HepG2 (cell line): ENCODE measurements at regions not wholly inside any gene's neighbourhood (a gene's known extent, or its start where the extent isn't known, plus 50 kb on each side); places are given as distances from the start of the nearest gene placed in this dataset.

ENCODE experiments used
- ATAC-seq: fragments of 200-7000 bp; cut with Tn5 transposase; 3 replicates; pipeline ENCODE4 v1.9.1; 2020; ENCODE audit warnings: mild to moderate bottlenecking, moderate library complexity
- BruUV-seq: library from RNA; stranded (reverse); fragments of 400-500 nt; replicated peaks from 2 replicates; lab custom pipeline; 2021; lab: Mats Ljungman, UMichigan
- CTCF ChIA-PET: fragments of 300-600 bp; formaldehyde crosslinking; extraction: SDS; loops from one replicate; lab custom pipeline; 2021; ENCODE audit warnings: low total read pairs, inconsistent platforms, low intra/inter-chr PET ratio; lab: Yijun Ruan, JAX
- POLR2A ChIA-PET: fragments of 350-600 bp; sonication (Branson Sonifier 250); formaldehyde crosslinking; loops from one replicate; lab custom pipeline; 2020; ENCODE audit warnings: antibody characterized with exemption, inconsistent platforms; lab: Yijun Ruan, JAX
- DNase-seq: peaks from one replicate; pipeline ENCODE4 v3.0.0-alpha.2; 2015; ENCODE audit warnings: low spot score
- FAIRE-seq: peaks from 3 replicates; lab custom pipeline; 2011; peaks lifted over from hg19 to GRCh38; lab: Jason Lieb, UNC
- H2AFZ ChIP-seq: one replicate; pipeline ENCODE4 v1.6.1; 2011; ENCODE audit warnings: low read length, inconsistent platforms
- H3K27ac ChIP-seq: fragments of 300-600 bp; 3 replicates; pipeline ENCODE4 v1.8.0; 2011; ENCODE audit warnings: mixed run types, mild to moderate bottlenecking, mixed read lengths, low read length, inconsistent platforms; ENCODE audit not compliant: insufficient read depth; ENCODE audit errors: extremely low read length
- H3K27me3 ChIP-seq, 2 experiments: fragments of 200-600 bp in 1 of 2; 2 replicates in 1 of 2; 3 replicates in 1 of 2; pipeline versions ENCODE4 v1.6.0 to v1.8.0; 2011; ENCODE audit warnings: low read length in 2 of 2, mild to moderate bottlenecking in 2 of 2, moderate library complexity in 2 of 2, inconsistent platforms in 1 of 2; ENCODE audit not compliant: insufficient read depth in 2 of 2, control insufficient read depth in 1 of 2
- H3K36me3 ChIP-seq, 2 experiments: fragments of 200-600 bp in 1 of 2; replicated peaks in 1 of 2; 2 replicates in 1 of 2; 3 replicates in 1 of 2; pipeline versions ENCODE4 v1.5.1 to v1.8.0; 2011; ENCODE audit warnings: low read length in 2 of 2, inconsistent platforms in 1 of 2; ENCODE audit not compliant: insufficient read depth in 2 of 2, control insufficient read depth in 1 of 2
- H3K4me1 ChIP-seq: 2 replicates; pipeline ENCODE4 v1.5.1; 2012; ENCODE audit warnings: low read length, inconsistent platforms; ENCODE audit not compliant: insufficient read depth
- H3K4me2 ChIP-seq: 2 replicates; pipeline ENCODE4 v1.6.0; 2011; ENCODE audit warnings: low read depth, low read length, inconsistent platforms
- H3K4me3 ChIP-seq, 3 experiments: fragments of 200-600 bp in 1 of 3; sonication (generic), shearing (Covaris generic) in 1 of 3; replicated peaks in 1 of 3; 2 replicates each; pipeline ENCODE4 v1.5.1; 2011 to 2016; ENCODE audit warnings: low read length in 3 of 3, inconsistent platforms in 2 of 3, low read depth in 2 of 3, mild to moderate bottlenecking in 2 of 3, control low read depth in 1 of 3, mixed read lengths in 1 of 3; ENCODE audit not compliant: insufficient read depth in 1 of 3
- H3K79me2 ChIP-seq: one replicate; pipeline ENCODE4 v1.6.1; 2011; ENCODE audit warnings: low read length, inconsistent platforms; ENCODE audit not compliant: insufficient read depth
- H3K9ac ChIP-seq: 2 replicates; pipeline ENCODE4 v1.6.0; 2011; ENCODE audit warnings: mild to moderate bottlenecking, low read depth, low read length, inconsistent platforms; ENCODE audit not compliant: insufficient read depth
- H3K9me3 ChIP-seq: 2 replicates; pipeline ENCODE4 v1.5.1; 2012; ENCODE audit warnings: mild to moderate bottlenecking, low read length
- H4K20me1 ChIP-seq: 2 replicates; pipeline ENCODE4 v1.6.0; 2011; ENCODE audit warnings: inconsistent platforms, mild to moderate bottlenecking, low read length, moderate library complexity; ENCODE audit not compliant: insufficient read depth
- ARNT ChIP-seq: fragments of 450-650 bp; IDR thresholded peaks from 2 replicates; pipeline ENCODE4 v1.6.1; 2017
- ATM ChIP-seq: fragments of 450-650 bp; IDR thresholded peaks from 2 replicates; pipeline ENCODE4 v1.7.1; 2017; ENCODE audit warnings: mild to moderate bottlenecking, borderline replicate concordance
- ELF1 ChIP-seq: sonication (generic); formaldehyde crosslinking; IDR thresholded peaks from 2 replicates; pipeline ENCODE4 v1.4.0; 2020; ENCODE audit warnings: missing genetic modification reagents
- GMEB1 ChIP-seq: sonication (generic); formaldehyde crosslinking; IDR thresholded peaks from 2 replicates; pipeline ENCODE4 v1.5.1; 2020; ENCODE audit warnings: missing genetic modification reagents, mild to moderate bottlenecking, borderline replicate concordance
- KLF15 ChIP-seq: sonication (generic); formaldehyde crosslinking; IDR thresholded peaks from 2 replicates; pipeline ENCODE4 v1.8.1; 2023; ENCODE audit warnings: borderline replicate concordance, mild to moderate bottlenecking, inconsistent platforms, missing genetic modification reagents, mixed read lengths
- MYPOP ChIP-seq: sonication (generic); formaldehyde crosslinking; IDR thresholded peaks from 2 replicates; pipeline ENCODE4 v1.8.1; 2023; ENCODE audit warnings: mild to moderate bottlenecking, moderate library complexity, missing genetic modification reagents
- ONECUT2 ChIP-seq: sonication (generic); formaldehyde crosslinking; IDR thresholded peaks from 2 replicates; pipeline ENCODE4 v1.4.0; 2020; ENCODE audit warnings: missing genetic modification reagents
- RELA ChIP-seq: sonication (generic); formaldehyde crosslinking; IDR thresholded peaks from 2 replicates; pipeline ENCODE4 v1.4.0; 2020; ENCODE audit warnings: missing genetic modification reagents
- SIX1 ChIP-seq: sonication (generic); formaldehyde crosslinking; IDR thresholded peaks from 2 replicates; pipeline ENCODE4 v1.4.0; 2020; ENCODE audit warnings: missing genetic modification reagents, borderline replicate concordance
- ZBTB7B ChIP-seq: sonication (generic); formaldehyde crosslinking; IDR thresholded peaks from 2 replicates; pipeline ENCODE4 v1.4.0; 2020; ENCODE audit warnings: missing genetic modification reagents
- ZC3H13 ChIP-seq: sonication (generic); formaldehyde crosslinking; IDR thresholded peaks from 2 replicates; pipeline ENCODE4 v1.8.1; 2023; ENCODE audit warnings: mild to moderate bottlenecking, missing genetic modification reagents, moderate library complexity
- ZNF34 ChIP-seq: sonication (generic); formaldehyde crosslinking; IDR thresholded peaks from 2 replicates; pipeline ENCODE4 v1.4.0; 2020; ENCODE audit warnings: mild to moderate bottlenecking, missing genetic modification reagents, borderline replicate concordance
- WGBS: methylation state at CpG from one replicate; pipeline ENCODE4 v1.1.6; 2017; ENCODE audit warnings: low lambda C conversion rate; 5-methylcytosine and 5-hydroxymethylcytosine counted together
- in situ Hi-C: cut with HindIII; loops from 2 replicates; pipeline ENCODE4 v1.10.0; 2017; ENCODE audit warnings: low pct_unique_long_range_greater_than_20kb; ENCODE audit not compliant: extremely low pct_ligation_motif_present
- intact Hi-C: fragments of 100-400 bp; cut with micrococcal nuclease; formaldehyde crosslinking; loops from one replicate; pipeline ENCODE4 v1.10.0; 2022; ENCODE audit not compliant: unreplicated experiment
- TF ChIP-seq, protein P1 (sequence below): sonication (generic); formaldehyde crosslinking; IDR thresholded peaks from 2 replicates; pipeline ENCODE4 v1.4.0; 2020; ENCODE audit warnings: missing genetic modification reagents, mild to moderate bottlenecking, borderline replicate concordance
- TF ChIP-seq, protein P2 (sequence below): sonication (generic); formaldehyde crosslinking; IDR thresholded peaks from 2 replicates; pipeline ENCODE4 v1.4.0; 2020; ENCODE audit warnings: missing genetic modification reagents
- TF ChIP-seq, protein P3 (sequence below), 2 experiments: sonication (generic) in 1 of 2; formaldehyde crosslinking in 1 of 2; IDR thresholded peaks; 2 replicates each; pipeline versions ENCODE4 v1.4.0 to v1.6.1; 2018 to 2020; ENCODE audit warnings: missing genetic modification reagents in 2 of 2, borderline replicate concordance in 1 of 2, low read depth in 1 of 2, mild to moderate bottlenecking in 1 of 2, missing biosample characterization in 1 of 2

- Histone ChIP-seq H3K27me3 (no peaks in the 10 kb centered on the region; a peak in 1 of 5 replicates), H3K4me1 (no peaks in the 10 kb centered on the region), H3K4me2 (no peak overlapping the region), H3K79me2 (no peaks in the 10 kb centered on the region), H3K36me3 (no peaks in the 10 kb centered on the region), H2AFZ (no peak overlapping the region)
- FAIRE-seq: no peak
- 0% methylated on average over 2 of the region's 2 CpGs for WGBS
- POLR2A ChIA-PET: no interaction called here
- CTCF ChIA-PET: no interaction called here
- in situ Hi-C loops: no loop called here
- BruUV-seq: no TSS peak
- TF ChIP-seq ZBTB7B (CRISPR knock-in tag): no peak
- TF ChIP-seq, protein P1, sequence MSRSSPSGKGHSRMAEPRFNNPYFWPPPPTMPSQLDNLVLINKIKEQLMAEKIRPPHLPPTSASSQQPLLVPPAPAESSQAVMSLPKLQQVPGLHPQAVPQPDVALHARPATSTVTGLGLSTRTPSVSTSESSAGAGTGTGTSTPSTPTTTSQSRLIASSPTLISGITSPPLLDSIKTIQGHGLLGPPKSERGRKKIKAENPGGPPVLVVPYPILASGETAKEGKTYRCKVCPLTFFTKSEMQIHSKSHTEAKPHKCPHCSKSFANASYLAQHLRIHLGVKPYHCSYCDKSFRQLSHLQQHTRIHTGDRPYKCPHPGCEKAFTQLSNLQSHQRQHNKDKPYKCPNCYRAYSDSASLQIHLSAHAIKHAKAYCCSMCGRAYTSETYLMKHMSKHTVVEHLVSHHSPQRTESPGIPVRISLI (CRISPR knock-in tag): no peak
- TF ChIP-seq ARNT: no peak
- no peak for TF ChIP-seq ZC3H13 (CRISPR knock-in tag)
- no peak for TF ChIP-seq ATM
- TF ChIP-seq GMEB1 (CRISPR knock-in tag): no peak
- no peak for TF ChIP-seq KLF15 (CRISPR knock-in tag)
- TF ChIP-seq MYPOP (CRISPR knock-in tag): no peak
- no peak for TF ChIP-seq RELA (CRISPR knock-in tag)
- TF ChIP-seq SIX1: no peak
- no peak for TF ChIP-seq ZNF34 (CRISPR knock-in tag)
- TF ChIP-seq ONECUT2 (CRISPR knock-in tag): no peak
- TF ChIP-seq ELF1 (CRISPR knock-in tag): no peak
- TF ChIP-seq, protein P2, sequence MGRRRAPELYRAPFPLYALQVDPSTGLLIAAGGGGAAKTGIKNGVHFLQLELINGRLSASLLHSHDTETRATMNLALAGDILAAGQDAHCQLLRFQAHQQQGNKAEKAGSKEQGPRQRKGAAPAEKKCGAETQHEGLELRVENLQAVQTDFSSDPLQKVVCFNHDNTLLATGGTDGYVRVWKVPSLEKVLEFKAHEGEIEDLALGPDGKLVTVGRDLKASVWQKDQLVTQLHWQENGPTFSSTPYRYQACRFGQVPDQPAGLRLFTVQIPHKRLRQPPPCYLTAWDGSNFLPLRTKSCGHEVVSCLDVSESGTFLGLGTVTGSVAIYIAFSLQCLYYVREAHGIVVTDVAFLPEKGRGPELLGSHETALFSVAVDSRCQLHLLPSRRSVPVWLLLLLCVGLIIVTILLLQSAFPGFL (CRISPR knock-in tag): no peak
- TF ChIP-seq, protein P3, sequence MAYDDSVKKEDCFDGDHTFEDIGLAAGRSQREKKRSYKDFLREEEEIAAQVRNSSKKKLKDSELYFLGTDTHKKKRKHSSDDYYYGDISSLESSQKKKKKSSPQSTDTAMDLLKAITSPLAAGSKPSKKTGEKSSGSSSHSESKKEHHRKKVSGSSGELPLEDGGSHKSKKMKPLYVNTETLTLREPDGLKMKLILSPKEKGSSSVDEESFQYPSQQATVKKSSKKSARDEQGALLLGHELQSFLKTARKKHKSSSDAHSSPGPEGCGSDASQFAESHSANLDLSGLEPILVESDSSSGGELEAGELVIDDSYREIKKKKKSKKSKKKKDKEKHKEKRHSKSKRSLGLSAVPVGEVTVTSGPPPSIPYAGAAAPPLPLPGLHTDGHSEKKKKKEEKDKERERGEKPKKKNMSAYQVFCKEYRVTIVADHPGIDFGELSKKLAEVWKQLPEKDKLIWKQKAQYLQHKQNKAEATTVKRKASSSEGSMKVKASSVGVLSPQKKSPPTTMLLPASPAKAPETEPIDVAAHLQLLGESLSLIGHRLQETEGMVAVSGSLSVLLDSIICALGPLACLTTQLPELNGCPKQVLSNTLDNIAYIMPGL (CRISPR knock-in tag; IDR thresholded peaks at IDR 0.05; ENCODE audit: borderline replicate concordance in 1 of 2, low read depth in 1 of 2): no peak
- TF ChIP-seq, all 625 proteins: peak for 0
- no peak overlapping the region for H3K9ac ChIP-seq
- H4K20me1 ChIP-seq: no peaks in the 10 kb centered on the region
- H3K27ac ChIP-seq: no peak overlapping the region
- no peaks in the 10 kb centered on the region for H3K9me3 ChIP-seq
- intact Hi-C loops: no loop called here
- no peak for DNase-seq
- no peak overlapping the region for H3K4me3 ChIP-seq
- no peak for ATAC-seq
Measured at GRCh38 chr12:54700301-54700700, 52.1 kb upstream of the DCD start.
